H9 (cell line): ENCODE measurements at regions not wholly inside any gene's neighbourhood (a gene's known extent, or its start where the extent isn't known, plus 50 kb on each side); places are given as distances from the start of the nearest gene placed in this dataset.

Experiments
- DNase-seq: peaks from one replicate; pipeline ENCODE4 v3.0.0-alpha.2; 2017
- H2AFZ ChIP-seq: one replicate; pipeline ENCODE4 v1.6.1; 2013; ENCODE audit warnings: mild to moderate bottlenecking, low read length, control low read depth, moderate library complexity
- H2AK5ac ChIP-seq: 2 replicates; pipeline ENCODE4 v1.6.1; 2013; ENCODE audit warnings: low read length, control low read depth, mixed read lengths; ENCODE audit not compliant: insufficient read length
- H2BK120ac ChIP-seq: one replicate; pipeline ENCODE4 v1.6.1; 2013; ENCODE audit warnings: low read depth, mild to moderate bottlenecking, low read length, control low read depth, inconsistent platforms; ENCODE audit not compliant: poor library complexity, severe bottlenecking
- H2BK12ac ChIP-seq: 2 replicates; pipeline ENCODE4 v1.6.1; 2013; ENCODE audit warnings: low read length, control low read depth, mixed read lengths, low read depth; ENCODE audit not compliant: insufficient read length
- H2BK15ac ChIP-seq: 2 replicates; pipeline ENCODE4 v1.6.1; 2013; ENCODE audit warnings: low read depth, low read length, control low read depth
- H2BK20ac ChIP-seq: one replicate; pipeline ENCODE4 v1.6.1; 2013; ENCODE audit warnings: low read depth, mild to moderate bottlenecking, low read length, control low read depth, inconsistent platforms; ENCODE audit not compliant: poor library complexity, severe bottlenecking
- H2BK5ac ChIP-seq: 2 replicates; pipeline ENCODE4 v1.6.1; 2013; ENCODE audit warnings: low read length, control low read depth, mixed read lengths; ENCODE audit not compliant: insufficient read length
- H3K14ac ChIP-seq: 2 replicates; pipeline ENCODE4 v1.6.1; 2013; ENCODE audit warnings: low read length, control low read depth; ENCODE audit not compliant: insufficient read depth
- H3K18ac ChIP-seq: 2 replicates; pipeline ENCODE4 v1.6.1; 2013; ENCODE audit warnings: low read depth, mild to moderate bottlenecking, mixed read lengths, low read length, control low read depth; ENCODE audit not compliant: insufficient read length
- H3K23ac ChIP-seq: 2 replicates; pipeline ENCODE4 v1.6.1; 2013; ENCODE audit warnings: low read length, control low read depth, mixed read lengths, low read depth; ENCODE audit not compliant: insufficient read length
- H3K23me2 ChIP-seq: 2 replicates; pipeline ENCODE4 v1.6.1; 2013; ENCODE audit warnings: low read depth, mild to moderate bottlenecking, mixed read lengths, low read length, control low read depth; ENCODE audit not compliant: insufficient read length, poor library complexity, severe bottlenecking
- H3K27ac ChIP-seq: 2 replicates; pipeline ENCODE4 v1.5.1; 2013; ENCODE audit warnings: low read length, control low read depth, mixed read lengths, low read depth; ENCODE audit not compliant: insufficient read length
- H3K27me3 ChIP-seq: 2 replicates; pipeline ENCODE4 v1.6.1; 2013; ENCODE audit warnings: low read length, control low read depth, inconsistent platforms; ENCODE audit not compliant: insufficient read depth
- H3K4ac ChIP-seq: 2 replicates; pipeline ENCODE4 v1.6.1; 2013; ENCODE audit warnings: low read depth, mild to moderate bottlenecking, control low read depth, inconsistent platforms, low read length, moderate library complexity
- H3K4me1 ChIP-seq: 2 replicates; pipeline ENCODE4 v1.6.1; 2013; ENCODE audit warnings: low read length, control low read depth, inconsistent platforms; ENCODE audit not compliant: insufficient read depth
- H3K4me2 ChIP-seq: 2 replicates; pipeline ENCODE4 v1.6.1; 2013; ENCODE audit warnings: low read length, control low read depth, mixed read lengths; ENCODE audit not compliant: insufficient read length, insufficient read depth
- H3K56ac ChIP-seq: 2 replicates; pipeline ENCODE4 v1.6.1; 2013; ENCODE audit warnings: low read depth, mild to moderate bottlenecking, mixed read lengths, low read length, control low read depth; ENCODE audit not compliant: insufficient read length
- H3K79me1 ChIP-seq: 2 replicates; pipeline ENCODE4 v1.6.1; 2013; ENCODE audit warnings: low read depth, mild to moderate bottlenecking, moderate library complexity, low read length, control low read depth, inconsistent platforms; ENCODE audit not compliant: insufficient read depth, poor library complexity, severe bottlenecking
- H3K79me2 ChIP-seq: 2 replicates; pipeline ENCODE4 v1.6.1; 2013; ENCODE audit warnings: low read length, control low read depth, inconsistent platforms; ENCODE audit not compliant: insufficient read depth
- H3K9ac ChIP-seq: 2 replicates; pipeline ENCODE4 v1.6.1; 2013; ENCODE audit warnings: low read length, control low read depth, mixed read lengths; ENCODE audit not compliant: insufficient read length; ENCODE audit errors: extremely low read depth
- H3K9me3 ChIP-seq: one replicate; pipeline ENCODE4 v1.6.1; 2013; ENCODE audit warnings: low read depth, low read length, inconsistent platforms; ENCODE audit not compliant: control insufficient read depth
- H3T11ph ChIP-seq: one replicate; pipeline ENCODE4 v1.6.1; 2013; ENCODE audit warnings: mild to moderate bottlenecking, low read length, control low read depth, inconsistent platforms
- H4K20me1 ChIP-seq: one replicate; pipeline ENCODE4 v1.6.1; 2013; ENCODE audit not compliant: control insufficient read depth, insufficient read length, insufficient read depth
- H4K5ac ChIP-seq: 2 replicates; pipeline ENCODE4 v1.6.1; 2013; ENCODE audit warnings: low read depth, mild to moderate bottlenecking, mixed read lengths, low read length, control low read depth; ENCODE audit not compliant: insufficient read length
- H4K8ac ChIP-seq: replicated peaks from 2 replicates; pipeline ENCODE4 v1.6.1; 2013; ENCODE audit warnings: low read length, control low read depth, mixed read lengths, low read depth; ENCODE audit not compliant: insufficient read length
- H4K91ac ChIP-seq: 2 replicates; pipeline ENCODE4 v1.6.1; 2013; ENCODE audit warnings: low read depth, mild to moderate bottlenecking, moderate library complexity, mixed read lengths, low read length, control low read depth; ENCODE audit not compliant: insufficient read length
- H3K27ac Mint-ChIP-seq, 3 experiments: 2 replicates in 2 of 3; 3 replicates in 1 of 3; pipeline ENCODE4 v1.8.0; 2020 to 2021; ENCODE audit warnings: mixed read lengths in 3 of 3, mild to moderate bottlenecking in 1 of 3, moderate library complexity in 1 of 3
- H3K27me3 Mint-ChIP-seq: 2 replicates; pipeline ENCODE4 v1.8.0; 2021; ENCODE audit warnings: low read depth, mild to moderate bottlenecking, moderate library complexity, mixed read lengths
- H3K36me3 Mint-ChIP-seq, 3 experiments: 2 replicates in 2 of 3; 3 replicates in 1 of 3; pipeline ENCODE4 v1.8.0; 2020 to 2021; ENCODE audit warnings: low read depth in 3 of 3, mixed read lengths in 3 of 3; ENCODE audit not compliant: insufficient read depth in 1 of 3
- H3K4me1 Mint-ChIP-seq, 2 experiments: 2 replicates each; pipeline ENCODE4 v1.8.0; 2020; ENCODE audit warnings: mixed read lengths in 2 of 2
- H3K4me3 Mint-ChIP-seq, 2 experiments: 2 replicates in 1 of 2; 3 replicates in 1 of 2; pipeline ENCODE4 v1.8.0; 2020 to 2021; ENCODE audit warnings: mild to moderate bottlenecking in 2 of 2, mixed read lengths in 2 of 2, moderate library complexity in 1 of 2
- H3K9me3 Mint-ChIP-seq, 2 experiments: 2 replicates in 1 of 2; 3 replicates in 1 of 2; pipeline ENCODE4 v1.8.0; 2020; ENCODE audit warnings: mild to moderate bottlenecking in 2 of 2, mixed read lengths in 2 of 2, moderate library complexity in 1 of 2
- CTCF ChIP-seq: fragments of 200-600 bp; sonication (generic); conservative IDR thresholded peaks from 3 replicates; pipeline ENCODE4 v1.8.0; 2021; ENCODE audit warnings: antibody characterized with exemption, mild to moderate bottlenecking
- WGBS: extraction: QIAGEN DNeasy Blood & Tissue Kit; methylation state at CpG from one replicate; pipeline ENCODE4 v1.1.7; 2013; ENCODE audit warnings: missing lambda C conversion rate, low lambda C conversion rate, mixed read lengths; ENCODE audit not compliant: insufficient read length; ENCODE audit errors: extremely low coverage; 5-methylcytosine and 5-hydroxymethylcytosine counted together

GRCh38 chr3:24999357-24999756, 428.7 kb upstream of the RARB start:
- no peak overlapping the region for H3K18ac ChIP-seq
- H3K4me2 ChIP-seq = no peak overlapping the region
- no peak overlapping the region for H2BK12ac ChIP-seq
- no peak overlapping the region for H2AK5ac ChIP-seq
- no peak overlapping the region for H3K4ac ChIP-seq
- no peak overlapping the region for H3K27ac ChIP-seq
- no peaks in the 10 kb centered on the region for H3K9me3 Mint-ChIP-seq
- no peaks in the 10 kb centered on the region for H4K20me1 ChIP-seq
- no peak overlapping the region for H2BK20ac ChIP-seq
- no peak overlapping the region for H3K23ac ChIP-seq
- no peaks in the 10 kb centered on the region for H3K79me1 ChIP-seq
- WGBS = no CpG with 5 or more reads among the region's 2 CpGs
- no peak overlapping the region for H4K5ac ChIP-seq
- H3K27me3 Mint-ChIP-seq = no peaks in the 10 kb centered on the region; the same call in 1 of the 2 replicates
- H2BK15ac ChIP-seq = no peak overlapping the region
- H3K27me3 ChIP-seq = no peaks in the 10 kb centered on the region
- H3K14ac ChIP-seq = no peak overlapping the region
- H3K23me2 ChIP-seq = no peaks in the 10 kb centered on the region
- no peak overlapping the region for H4K8ac ChIP-seq
- no peaks in the 10 kb centered on the region for H3K36me3 Mint-ChIP-seq
- no peak overlapping the region for H3K56ac ChIP-seq
- no peak overlapping the region for H2BK5ac ChIP-seq
- H2BK120ac ChIP-seq = no peak overlapping the region
- no peak overlapping the region for H3T11ph ChIP-seq
- H3K4me3 Mint-ChIP-seq = no peak overlapping the region
- H3K9ac ChIP-seq = no peak overlapping the region
- H3K4me1 ChIP-seq = no peaks in the 10 kb centered on the region
- no peak for DNase-seq
- no peaks in the 10 kb centered on the region for H3K79me2 ChIP-seq
- H4K91ac ChIP-seq = no peak overlapping the region
- H3K27ac Mint-ChIP-seq = no peak overlapping the region
- H2AFZ ChIP-seq = no peak overlapping the region
- TF ChIP-seq CTCF = no peak
- no peaks in the 10 kb centered on the region for H3K4me1 Mint-ChIP-seq
- H3K9me3 ChIP-seq = no peaks in the 10 kb centered on the region
